SK-MEL-5 (cell line): ENCODE measurements at regions not wholly inside any gene's neighbourhood (a gene's known extent, or its start where the extent isn't known, plus 50 kb on each side); places are given as distances from the start of the nearest gene placed in this dataset.
"Not testable (repeated sequence)": the region's sequence is repeated elsewhere in the genome, so short reads cannot be mapped to it uniquely, and the experiment has no call there.

ENCODE experiments used
- DNase-seq: peaks from one replicate; pipeline ENCODE4 v3.0.0-alpha.2; 2016; ENCODE audit warnings: low read depth, low spot score
- in situ Hi-C: cut with HindIII; loops from 2 replicates; pipeline ENCODE4 v1.10.0; 2016; ENCODE audit warnings: low sequenced_read_pairs, high pct_unique_total_duplicates, low pct_unique_long_range_greater_than_20kb

DNA sequence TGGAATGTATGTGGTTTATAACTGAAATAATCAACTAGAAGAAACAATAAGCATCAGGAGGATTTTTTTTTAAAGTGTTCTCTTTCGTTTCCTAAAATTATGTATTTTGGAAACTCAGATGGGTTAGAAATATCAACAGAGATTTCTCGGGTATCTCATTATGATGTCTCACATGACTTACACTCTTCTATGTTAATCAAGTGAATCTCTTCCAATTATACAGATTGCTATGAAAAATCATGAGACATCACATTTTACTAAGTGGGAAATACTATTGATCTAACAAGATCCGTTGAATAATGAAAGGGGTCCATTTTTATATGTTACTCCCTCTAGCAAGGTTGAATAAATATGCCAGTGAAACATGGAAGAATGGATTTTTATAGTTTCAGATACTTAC is 54.7 kb upstream of the NRIP1 start:
- DNase-seq, result no peak
- in situ Hi-C loops, result no loop called here

GRCh38 chr21:15121097-15121654 is 56.4 kb upstream of the NRIP1 start:
- in situ Hi-C loops, result no loop called here
- DNase-seq, result no peak

DNA sequence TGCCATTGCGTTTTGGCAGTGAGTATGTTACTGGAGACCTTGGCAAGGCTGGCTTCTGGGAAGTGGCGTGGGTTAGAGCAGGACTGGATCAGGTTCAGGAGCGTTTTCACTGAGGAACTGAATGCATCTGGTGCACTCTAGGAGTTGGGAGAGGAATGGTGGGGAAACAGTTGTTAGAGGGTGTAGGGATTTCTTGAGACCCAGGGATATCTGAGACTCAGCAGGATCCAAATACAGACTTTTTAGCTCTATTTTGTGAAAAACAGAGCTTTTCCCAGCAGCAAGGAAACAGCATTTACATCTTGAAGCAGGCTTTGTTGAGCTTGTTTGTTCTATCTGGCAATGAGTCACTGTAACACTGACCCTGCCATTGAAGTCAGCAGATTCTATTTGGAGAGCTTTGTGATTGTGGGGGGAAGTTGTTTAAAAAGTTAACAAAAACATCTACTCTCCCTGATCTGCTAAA is 56.9 kb upstream of the NRIP1 start:
- in situ Hi-C loops, result no loop called here
- no peak for DNase-seq

GRCh38 chr21:15122241-15122640 is 57.4 kb upstream of the NRIP1 start:
- in situ Hi-C loops, result no loop called here
- DNase-seq, result no peak

DNA sequence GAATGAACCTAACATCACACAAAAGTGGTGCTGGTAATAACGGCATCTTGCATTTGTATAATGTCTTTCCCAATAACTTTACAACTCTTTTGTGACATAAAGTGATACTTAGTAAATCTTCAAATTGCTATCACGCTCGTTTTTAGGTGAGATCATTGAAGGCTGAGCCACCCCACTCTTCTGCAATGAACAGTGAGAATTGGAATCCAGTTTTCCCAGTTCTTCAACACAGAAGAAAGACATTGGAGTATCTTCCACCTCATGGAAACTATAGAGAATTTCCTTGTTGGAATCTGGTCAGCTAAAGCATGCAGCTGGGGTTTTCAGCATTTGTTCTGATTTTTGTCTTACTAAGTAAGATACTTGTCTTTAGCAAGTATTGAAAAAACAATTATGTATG is 59.9 kb upstream of the NRIP1 start:
- in situ Hi-C loops, result no loop called here

DNA sequence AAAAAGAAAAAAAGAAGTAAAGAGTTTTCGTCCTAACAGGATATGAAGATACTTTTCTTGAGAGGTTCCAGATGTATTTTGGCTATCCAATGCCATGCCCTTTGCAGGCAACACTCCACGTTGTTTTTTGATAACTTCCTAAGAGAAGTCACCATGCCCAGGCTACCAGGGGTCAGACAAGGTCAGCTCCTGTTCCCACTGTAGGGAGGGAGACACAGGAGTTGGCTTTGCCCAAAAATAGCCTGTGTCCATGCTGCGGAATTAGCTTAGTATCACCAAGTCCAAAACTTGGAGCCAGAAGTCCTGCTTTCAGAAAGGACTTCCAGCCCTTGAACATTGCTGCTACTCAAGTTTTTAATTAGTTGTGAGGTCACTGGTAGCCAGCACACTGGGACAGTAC is 62.1 kb upstream of the NRIP1 start:
- in situ Hi-C loops, result no loop called here
- no peak for DNase-seq

More for the DNA sequence above, 59.9 kb upstream of the NRIP1 start:
- DNase-seq, result no peak

GRCh38 chr21:15127437-15127836 is 62.6 kb upstream of the NRIP1 start:
- DNase-seq, result no peak
- in situ Hi-C loops, result no loop called here

- in situ Hi-C loops, result no loop called here
- DNase-seq, result no peak
Observed at GRCh38 chr21:15128267-15128666, 63.5 kb upstream of the NRIP1 start.

DNA sequence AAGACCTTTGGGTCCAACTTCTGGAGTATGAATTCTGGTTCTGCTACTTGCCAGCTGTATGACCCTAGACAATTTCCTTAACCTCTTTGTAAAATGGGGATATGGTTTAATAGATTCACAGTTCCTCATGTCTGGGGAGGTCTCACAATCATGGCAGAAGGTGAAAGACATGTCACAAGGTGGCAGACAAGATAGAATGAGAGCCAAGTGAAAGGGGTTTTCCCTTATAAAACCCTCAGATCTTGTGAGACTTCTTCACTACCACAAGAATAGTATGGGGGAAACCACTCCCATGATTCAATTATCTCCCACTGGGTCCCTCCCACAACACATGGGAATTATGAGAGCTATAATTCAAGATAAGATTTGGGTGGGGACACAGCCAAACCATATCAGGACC is 63.9 kb upstream of the NRIP1 start:
- in situ Hi-C loops, DNase-seq: not testable (repeated sequence)

DNA sequence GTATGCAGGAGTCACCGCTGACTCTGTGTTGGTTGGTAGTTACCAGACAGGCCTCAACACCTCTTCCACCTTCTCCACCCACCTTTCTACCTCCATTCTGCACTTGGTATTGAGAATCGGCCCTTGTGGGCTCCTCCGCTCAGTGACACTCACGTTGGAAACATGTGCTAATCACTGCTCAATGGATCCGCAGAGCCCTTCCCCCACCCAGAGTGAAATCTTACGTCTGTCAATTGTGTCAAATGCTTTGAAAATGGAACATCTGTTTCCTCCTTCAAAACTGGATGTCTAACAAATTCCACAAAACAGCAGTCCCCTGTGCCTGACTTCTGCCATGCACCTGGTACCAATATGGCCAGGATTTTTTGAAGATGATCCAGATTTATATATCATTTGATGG is 65.5 kb upstream of the NRIP1 start:
- no peak for DNase-seq
- in situ Hi-C loops, result no loop called here

DNA sequence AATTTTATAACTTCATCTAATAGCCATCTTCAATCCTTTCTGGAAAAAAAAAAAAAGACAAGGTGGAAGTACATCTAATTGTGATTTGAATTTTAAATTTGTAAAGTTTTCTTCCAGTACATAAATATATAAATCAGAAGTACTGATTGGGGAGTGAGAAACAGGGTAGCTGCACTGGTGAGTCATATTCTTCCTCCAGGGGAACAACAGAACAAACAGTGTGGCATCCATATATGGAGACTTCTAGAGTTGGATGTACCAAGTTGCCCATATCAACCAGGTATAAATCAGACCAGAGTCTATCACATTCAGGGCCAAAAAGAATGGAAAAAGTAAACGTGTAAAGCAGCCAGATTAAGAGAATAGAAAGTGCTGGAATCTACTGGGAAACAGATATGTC is 66.0 kb upstream of the NRIP1 start:
- in situ Hi-C loops, result no loop called here
- no peak for DNase-seq

DNA sequence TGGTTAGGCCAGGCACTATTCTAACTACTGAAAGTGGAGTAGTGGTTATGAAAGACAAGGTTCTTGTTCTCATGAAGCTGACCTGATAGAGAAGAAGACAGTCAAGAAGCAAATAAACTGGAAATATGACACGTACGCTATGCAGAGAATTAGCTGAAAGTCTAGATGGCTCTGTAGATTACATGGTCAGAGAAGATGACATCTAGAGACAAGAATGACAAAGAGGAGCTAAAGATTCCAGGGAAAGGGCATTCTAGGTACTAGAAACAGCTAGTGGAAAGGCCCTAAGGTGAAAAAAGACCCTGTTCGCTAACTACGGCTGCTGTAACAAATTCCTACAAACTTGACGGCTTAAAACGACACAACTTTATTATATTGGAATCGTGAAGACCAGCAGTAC is 68.0 kb upstream of the NRIP1 start:
- no peak for DNase-seq
- in situ Hi-C loops, result no loop called here

DNA sequence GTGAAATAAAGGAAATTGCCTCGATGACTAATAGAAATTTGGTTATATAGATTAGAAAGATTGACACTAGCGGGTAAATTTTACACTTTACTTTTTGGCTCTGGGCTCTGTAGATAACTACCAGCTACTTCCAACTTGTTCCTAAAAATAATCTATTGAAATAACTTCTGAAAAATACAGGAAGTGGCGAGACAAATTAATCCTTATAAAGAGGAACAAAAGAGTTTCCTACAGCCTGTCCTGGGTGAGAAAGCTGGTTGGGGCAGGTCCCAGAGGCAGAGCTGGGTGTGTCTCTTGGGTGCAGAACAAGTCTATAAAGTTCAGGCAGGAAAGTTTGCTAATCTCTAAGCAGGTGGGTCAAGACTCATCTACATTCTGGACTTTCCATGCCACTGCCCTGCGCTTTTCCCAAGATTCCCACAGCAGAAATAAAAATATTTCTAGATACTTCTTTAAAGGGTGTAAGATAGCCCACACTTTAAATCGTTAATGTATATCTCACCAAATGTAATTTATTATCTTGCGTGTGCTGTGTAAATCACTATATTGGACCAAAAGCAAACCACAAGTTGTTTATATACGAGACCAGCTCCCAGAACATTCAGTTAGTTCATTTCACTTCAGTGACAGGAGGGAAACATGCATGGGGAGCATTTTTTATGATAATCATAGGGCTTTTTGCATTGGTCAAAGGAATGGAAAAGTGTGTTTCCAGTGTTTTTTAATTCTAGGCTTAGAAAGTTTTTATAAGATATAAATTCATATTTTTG is 70.1 kb upstream of the NRIP1 start:
- in situ Hi-C loops, result no loop called here
- no peak for DNase-seq

DNA sequence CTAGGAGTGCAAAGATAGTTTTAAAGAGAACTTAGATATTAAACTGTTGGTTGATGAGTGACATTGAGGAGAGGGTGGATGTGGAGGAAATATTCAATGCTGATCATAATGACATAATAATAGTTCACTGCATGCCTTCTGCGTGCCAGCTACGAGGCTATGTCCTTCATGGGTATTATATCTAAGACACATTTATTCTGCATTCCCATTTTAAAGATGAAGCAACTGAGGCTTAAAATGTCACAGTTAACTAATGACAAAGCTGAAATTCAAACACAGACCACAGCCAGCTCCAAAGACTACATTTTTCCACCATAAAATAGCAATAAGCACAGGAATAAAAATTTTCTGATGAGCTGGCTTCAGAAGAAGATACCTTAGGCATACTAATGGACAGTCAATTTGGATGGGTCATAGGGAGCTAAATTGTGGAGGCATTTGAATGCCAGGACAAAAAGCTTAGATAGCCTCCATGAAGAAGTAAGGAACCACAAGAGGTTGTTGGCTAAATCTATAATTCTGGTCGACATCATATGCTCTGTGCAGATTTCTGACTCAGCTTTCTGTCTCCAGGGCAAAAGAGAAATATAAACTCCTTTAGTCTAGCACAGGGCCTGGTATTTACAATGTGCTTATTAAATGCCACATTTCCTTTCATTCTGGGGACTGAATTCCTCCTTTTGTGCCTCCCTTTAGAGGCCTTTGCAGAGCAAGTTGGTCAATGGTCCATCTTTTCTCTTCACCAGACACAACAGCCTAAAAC is 71.2 kb upstream of the NRIP1 start:
- no peak for DNase-seq
- in situ Hi-C loops, result no loop called here

GRCh38 chr21:15138490-15138889 is 73.7 kb upstream of the NRIP1 start:
- in situ Hi-C loops, result no loop called here
- DNase-seq, result no peak

DNA sequence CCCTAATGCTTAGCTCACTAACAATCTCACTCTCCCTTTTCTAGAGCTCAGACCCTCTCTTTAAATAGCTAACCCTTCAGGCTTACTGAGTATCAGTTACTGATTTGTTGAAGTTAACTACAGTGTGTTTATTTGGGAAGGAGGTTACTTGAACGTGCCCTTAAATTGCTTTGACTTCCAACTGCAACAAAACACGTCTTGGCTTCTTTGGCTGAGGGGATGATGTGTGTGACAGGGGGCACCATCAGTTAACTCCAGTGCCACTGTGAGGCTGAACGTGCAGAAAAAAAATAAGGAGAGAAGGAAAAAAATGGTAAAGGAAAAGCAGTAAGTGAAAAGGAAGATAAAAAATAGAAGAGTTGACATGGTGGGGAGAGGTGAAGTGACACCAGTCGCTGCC is 75.1 kb upstream of the NRIP1 start:
- in situ Hi-C loops, result no loop called here

GRCh38 chr21:15140321-15141019 is 75.7 kb upstream of the NRIP1 start:
- in situ Hi-C loops, result no loop called here
- no peak for DNase-seq

More for the DNA sequence above, 75.1 kb upstream of the NRIP1 start:
- DNase-seq, result no peak

- in situ Hi-C loops, result no loop called here
- no peak for DNase-seq
Observed at GRCh38 chr21:15141261-15141970, 76.6 kb upstream of the NRIP1 start.
